Trophoblast cell (in vitro differentiated cells and primary cell): ENCODE measurements at regions not wholly inside any gene's neighbourhood (a gene's known extent, or its start where the extent isn't known, plus 50 kb on each side); places are given as distances from the start of the nearest gene placed in this dataset.

Experiments
- DNase-seq, 2 donors: peaks; one replicate each; pipeline ENCODE4 v3.0.0-alpha.2; 2016
- H2AFZ ChIP-seq: 2 replicates; pipeline ENCODE4 v1.6.1; 2013; ENCODE audit warnings: low read length, moderate library complexity, mild to moderate bottlenecking; ENCODE audit not compliant: insufficient read depth, poor library complexity
- H2AK5ac ChIP-seq: 2 replicates; pipeline ENCODE4 v1.6.1; 2013; ENCODE audit warnings: mild to moderate bottlenecking, low read length
- H2BK120ac ChIP-seq: 2 replicates; pipeline ENCODE4 v1.6.1; 2013; ENCODE audit warnings: low read length, mild to moderate bottlenecking, moderate library complexity; ENCODE audit not compliant: insufficient read depth, poor library complexity
- H2BK12ac ChIP-seq: 2 replicates; pipeline ENCODE4 v1.6.1; 2013; ENCODE audit warnings: mild to moderate bottlenecking, low read length, moderate library complexity
- H2BK5ac ChIP-seq: 2 replicates; pipeline ENCODE4 v1.6.1; 2013; ENCODE audit warnings: low read length, low read depth, moderate library complexity, mild to moderate bottlenecking; ENCODE audit not compliant: poor library complexity
- H3K14ac ChIP-seq: 2 replicates; pipeline ENCODE4 v1.6.1; 2013; ENCODE audit warnings: mild to moderate bottlenecking, low read length
- H3K18ac ChIP-seq: 2 replicates; pipeline ENCODE4 v1.6.1; 2013; ENCODE audit warnings: mild to moderate bottlenecking, low read length
- H3K23ac ChIP-seq: 2 replicates; pipeline ENCODE4 v1.6.1; 2013; ENCODE audit warnings: low read length
- H3K27ac ChIP-seq: 2 replicates; pipeline ENCODE4 v1.5.1; 2013; ENCODE audit warnings: low read depth, mild to moderate bottlenecking, inconsistent platforms, low read length, moderate library complexity
- H3K27me3 ChIP-seq: 2 replicates; pipeline ENCODE4 v1.6.1; 2013; ENCODE audit warnings: inconsistent platforms, mild to moderate bottlenecking, low read length, moderate library complexity; ENCODE audit not compliant: insufficient read depth
- H3K36me3 ChIP-seq, 2 experiments: 1 replicate in 1 of 2; 2 replicates in 1 of 2; pipeline ENCODE4 v1.6.1; 2013; ENCODE audit warnings: low read length in 2 of 2, mild to moderate bottlenecking in 2 of 2, moderate library complexity in 1 of 2; ENCODE audit not compliant: insufficient read depth in 2 of 2, control insufficient read depth in 1 of 2
- H3K4ac ChIP-seq: 2 replicates; pipeline ENCODE4 v1.6.1; 2013; ENCODE audit warnings: low read depth, mild to moderate bottlenecking, low read length, moderate library complexity
- H3K4me1 ChIP-seq, 2 experiments: 1 replicate in 1 of 2; 2 replicates in 1 of 2; pipeline ENCODE4 v1.6.1; 2013; ENCODE audit warnings: low read length in 2 of 2, mild to moderate bottlenecking in 2 of 2, moderate library complexity in 1 of 2; ENCODE audit not compliant: insufficient read depth in 2 of 2, control insufficient read depth in 1 of 2
- H3K4me2 ChIP-seq: 2 replicates; pipeline ENCODE4 v1.6.1; 2013; ENCODE audit warnings: inconsistent platforms, mild to moderate bottlenecking, low read length, moderate library complexity
- H3K4me3 ChIP-seq: 2 replicates; pipeline ENCODE4 v1.5.1; 2013; ENCODE audit warnings: mild to moderate bottlenecking, low read depth, low read length, inconsistent platforms
- H3K79me1 ChIP-seq: one replicate; pipeline ENCODE4 v1.6.1; 2013; ENCODE audit warnings: low read length
- H3K79me2 ChIP-seq: 2 replicates; pipeline ENCODE4 v1.6.1; 2013; ENCODE audit warnings: low read length, mild to moderate bottlenecking; ENCODE audit not compliant: control insufficient read depth, insufficient read depth, poor library complexity
- H3K9ac ChIP-seq: 2 replicates; pipeline ENCODE4 v1.6.1; 2013; ENCODE audit warnings: mild to moderate bottlenecking, low read length
- H3K9me3 ChIP-seq: 2 replicates; pipeline ENCODE4 v1.6.1; 2013; ENCODE audit warnings: low read depth, mild to moderate bottlenecking, control low read depth, inconsistent platforms, low read length; ENCODE audit not compliant: insufficient read depth
- H4K12ac ChIP-seq: 2 replicates; pipeline ENCODE4 v1.6.1; 2013; ENCODE audit warnings: low read depth, mild to moderate bottlenecking, low read length, moderate library complexity
- H4K8ac ChIP-seq: 2 replicates; pipeline ENCODE4 v1.6.1; 2013; ENCODE audit warnings: low read depth, mild to moderate bottlenecking, low read length, moderate library complexity
- H4K91ac ChIP-seq: one replicate; pipeline ENCODE4 v1.6.1; 2013; ENCODE audit warnings: low read depth, mild to moderate bottlenecking, low read length, moderate library complexity
- WGBS: extraction: QIAGEN DNeasy Blood & Tissue Kit; methylation state at CpG from one replicate; pipeline ENCODE4 v1.1.7; 2013; ENCODE audit warnings: missing lambda C conversion rate; ENCODE audit not compliant: insufficient read length, insufficient coverage; ENCODE audit errors: extremely low coverage; 5-methylcytosine and 5-hydroxymethylcytosine counted together

DNA sequence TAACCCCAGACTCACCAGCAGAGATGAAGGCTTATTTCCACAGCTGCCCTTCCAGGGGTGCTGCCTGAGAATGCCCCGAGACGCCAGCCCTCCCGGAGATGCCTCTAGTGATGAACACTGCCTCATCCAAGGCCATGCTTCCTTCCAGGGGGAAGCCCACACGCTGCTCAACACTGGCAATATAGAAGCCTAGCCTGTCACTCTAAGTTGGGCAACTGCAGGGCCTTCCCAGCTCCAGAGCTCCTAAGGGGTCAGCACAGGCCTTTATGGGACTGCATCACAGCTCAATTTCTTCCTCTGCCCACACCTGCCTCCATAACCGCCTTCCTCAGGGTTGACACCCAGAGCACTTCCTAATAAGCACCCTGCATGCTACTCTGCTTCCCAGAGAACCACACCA is 217.7 kb downstream of the ABHD5 start:
- H4K8ac ChIP-seq: no peak overlapping the region
- H3K79me2 ChIP-seq: no peaks in the 10 kb centered on the region
- H3K4me2 ChIP-seq: no peak overlapping the region
- no peak overlapping the region for H2AFZ ChIP-seq
- WGBS: no CpG with 5 or more reads among the region's 5 CpGs
- H4K12ac ChIP-seq: no peak overlapping the region
- H3K9ac ChIP-seq: no peak overlapping the region
- H2AK5ac ChIP-seq: no peak overlapping the region
- peaks cover 2% of the 10 kb centered on the region for H3K9me3 ChIP-seq
- H2BK12ac ChIP-seq: no peak overlapping the region
- no peak overlapping the region for H3K18ac ChIP-seq
- H3K4me3 ChIP-seq: no peak overlapping the region
- no peaks in the 10 kb centered on the region for H3K4me1 ChIP-seq
- no peak overlapping the region for H3K4ac ChIP-seq
- no peak overlapping the region for H3K23ac ChIP-seq
- H3K14ac ChIP-seq: no peak overlapping the region
- H2BK120ac ChIP-seq: no peak overlapping the region
- no peak for DNase-seq
- H3K27ac ChIP-seq: no peak overlapping the region
- H3K36me3 ChIP-seq: no peaks in the 10 kb centered on the region
- no peak overlapping the region for H2BK5ac ChIP-seq
- no peaks in the 10 kb centered on the region for H3K27me3 ChIP-seq
- no peak overlapping the region for H4K91ac ChIP-seq
- no peaks in the 10 kb centered on the region for H3K79me1 ChIP-seq

DNA sequence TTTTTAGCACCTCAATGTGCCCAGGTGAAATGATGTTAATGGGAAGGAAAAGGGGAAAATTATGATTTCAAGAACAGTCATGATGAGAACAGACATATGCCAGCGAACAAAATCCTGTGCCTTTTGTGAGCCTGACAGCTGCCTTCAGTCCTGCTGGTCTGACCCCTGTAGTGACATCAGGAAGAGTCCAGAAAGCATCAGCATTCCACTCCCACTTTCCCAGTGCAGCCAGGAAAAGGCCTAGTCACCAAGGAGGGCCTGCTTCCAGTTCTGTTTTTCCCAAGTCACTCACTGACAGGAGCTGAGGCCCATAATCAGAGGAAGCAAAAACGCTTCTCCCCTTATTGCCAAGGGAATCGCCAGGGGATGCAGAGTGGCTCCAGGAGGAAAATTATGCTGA is 218.4 kb downstream of the ABHD5 start:
- WGBS: no CpG with 5 or more reads among the region's 3 CpGs
- no peaks in the 10 kb centered on the region for H3K27me3 ChIP-seq

DNA sequence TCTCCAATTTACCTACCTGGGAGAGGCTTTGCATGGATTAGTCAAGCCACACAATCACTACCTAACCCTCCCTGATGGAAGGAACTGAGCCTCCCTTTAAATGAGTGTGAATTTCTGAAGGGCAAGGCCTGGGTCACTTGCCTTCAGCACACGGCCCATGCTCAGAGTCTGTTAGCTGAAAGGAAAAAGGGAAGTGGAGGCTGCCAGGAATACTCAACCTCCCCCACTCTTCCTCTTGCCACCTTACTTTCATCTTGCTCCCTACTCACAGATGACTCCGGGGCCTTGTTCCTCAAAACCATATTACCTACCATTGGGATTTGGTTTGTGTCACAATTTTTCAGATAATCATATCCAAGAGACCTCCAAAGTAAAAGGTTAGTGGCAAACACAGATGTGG is 220.0 kb downstream of the ABHD5 start:
- Histone ChIP-seq H3K9me3 (no peaks in the 10 kb centered on the region), H3K14ac (no peak overlapping the region), H3K4me2 (no peak overlapping the region), H3K79me2 (no peaks in the 10 kb centered on the region), H3K4me1 (no peaks in the 10 kb centered on the region), H3K23ac (no peak overlapping the region), H3K9ac (no peak overlapping the region), H4K12ac (no peak overlapping the region), H3K4me3 (no peak overlapping the region), H3K27me3 (no peaks in the 10 kb centered on the region), H2AK5ac (no peak overlapping the region), H3K36me3 (no peaks in the 10 kb centered on the region), H4K8ac (no peak overlapping the region), H2BK5ac (no peak overlapping the region), H2AFZ (no peak overlapping the region), H3K4ac (no peak overlapping the region), H3K18ac (no peak overlapping the region), H3K79me1 (no peaks in the 10 kb centered on the region), H4K91ac (no peak overlapping the region), H2BK120ac (no peak overlapping the region), H3K27ac (no peak overlapping the region), H2BK12ac (no peak overlapping the region)
- no peak for DNase-seq
- no CpG with 5 or more reads among the region's 2 CpGs for WGBS

More for the DNA sequence above, 218.4 kb downstream of the ABHD5 start:
- H3K9me3 ChIP-seq: peaks cover 2% of the 10 kb centered on the region
- no peak overlapping the region for H3K4me2 ChIP-seq
- no peak overlapping the region for H3K14ac ChIP-seq
- H3K79me2 ChIP-seq: no peaks in the 10 kb centered on the region
- H3K27ac ChIP-seq: no peak overlapping the region
- H3K4ac ChIP-seq: no peak overlapping the region
- DNase-seq: no peak
- H3K4me1 ChIP-seq: no peaks in the 10 kb centered on the region
- H4K91ac ChIP-seq: no peak overlapping the region
- H2BK5ac ChIP-seq: no peak overlapping the region
- H3K18ac ChIP-seq: no peak overlapping the region
- no peak overlapping the region for H4K12ac ChIP-seq
- no peak overlapping the region for H2BK12ac ChIP-seq
- no peak overlapping the region for H3K9ac ChIP-seq
- no peak overlapping the region for H3K23ac ChIP-seq
- no peak overlapping the region for H2AFZ ChIP-seq
- H3K36me3 ChIP-seq: no peaks in the 10 kb centered on the region
- H2BK120ac ChIP-seq: no peak overlapping the region
- no peak overlapping the region for H4K8ac ChIP-seq
- H3K79me1 ChIP-seq: no peaks in the 10 kb centered on the region
- no peak overlapping the region for H2AK5ac ChIP-seq
- no peak overlapping the region for H3K4me3 ChIP-seq

DNA sequence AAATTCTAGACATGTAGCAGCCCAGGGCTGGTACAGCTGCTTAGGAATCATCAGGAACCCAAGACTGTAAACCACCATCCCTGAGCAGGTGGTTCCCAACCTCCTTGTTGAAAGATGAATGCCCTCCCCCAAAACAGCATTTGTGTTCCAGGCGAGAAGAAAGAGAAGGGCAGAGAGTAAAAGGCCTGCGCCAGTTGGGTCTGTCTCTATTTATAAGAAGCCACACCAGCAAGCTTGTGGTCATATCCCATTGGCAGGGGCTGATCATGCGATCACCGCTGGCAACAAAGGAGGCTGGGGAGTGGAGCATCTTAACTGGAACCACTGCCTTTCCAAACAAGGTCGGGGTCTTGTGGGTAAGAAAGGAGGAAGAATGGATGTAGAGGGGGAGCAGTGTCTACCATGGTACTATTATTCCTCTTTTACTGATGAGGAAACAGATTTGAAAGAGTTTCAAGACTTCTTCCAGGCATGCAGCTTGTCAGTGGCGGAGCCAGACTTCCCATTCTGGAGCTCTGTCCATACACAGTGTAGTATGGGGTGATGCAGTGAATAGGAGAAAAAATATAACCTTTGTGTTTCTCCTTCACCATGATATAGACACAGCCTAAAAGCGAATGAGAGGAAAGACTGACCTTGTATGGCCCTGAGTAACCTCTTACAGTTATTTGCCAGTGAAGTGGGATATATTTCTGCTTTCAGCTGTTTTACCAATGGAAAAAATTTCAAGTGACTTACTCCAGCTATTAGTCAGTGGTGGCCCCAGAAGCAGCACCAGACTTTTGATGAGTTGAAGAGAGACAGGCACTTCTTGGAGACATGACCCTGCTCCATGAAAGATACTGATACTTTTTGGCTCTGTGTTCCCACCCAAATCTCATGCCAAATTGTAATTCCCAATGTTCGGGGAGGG is 222.6 kb downstream of the ABHD5 start:
- H3K4me2 ChIP-seq: no peak overlapping the region
- no peaks in the 10 kb centered on the region for H3K36me3 ChIP-seq
- no peaks in the 10 kb centered on the region for H3K79me1 ChIP-seq
- H2BK5ac ChIP-seq: no peak overlapping the region
- no peak overlapping the region for H3K14ac ChIP-seq
- H2AFZ ChIP-seq: no peak overlapping the region
- peaks cover 2% of the 10 kb centered on the region for H3K9me3 ChIP-seq
- no peak overlapping the region for H3K27ac ChIP-seq
- DNase-seq: no peak
- no peak overlapping the region for H3K23ac ChIP-seq
- H3K4me1 ChIP-seq: no peaks in the 10 kb centered on the region
- H4K8ac ChIP-seq: no peak overlapping the region
- no peak overlapping the region for H4K12ac ChIP-seq
- H3K79me2 ChIP-seq: no peaks in the 10 kb centered on the region
- no CpG with 5 or more reads among the region's 8 CpGs for WGBS
- H4K91ac ChIP-seq: no peak overlapping the region
- no peak overlapping the region for H3K9ac ChIP-seq
- H3K27me3 ChIP-seq: no peaks in the 10 kb centered on the region
- no peak overlapping the region for H2AK5ac ChIP-seq
- H2BK12ac ChIP-seq: no peak overlapping the region
- H3K4ac ChIP-seq: no peak overlapping the region
- no peak overlapping the region for H3K4me3 ChIP-seq
- H2BK120ac ChIP-seq: no peak overlapping the region
- no peak overlapping the region for H3K18ac ChIP-seq
